Cardiac muscle cell (in vitro differentiated cells and primary cell): ENCODE measurements at regions not wholly inside any gene's neighbourhood (a gene's known extent, or its start where the extent isn't known, plus 50 kb on each side); places are given as distances from the start of the nearest gene placed in this dataset.
A peak's percentile ranks its signal among the peaks of the same experiment; 100 is the strongest.

Source experiments
- DNase-seq, 2 donors: peaks; one replicate each; pipeline versions ENCODE4 v3.0.0 to v3.0.0-alpha.2; 2010 to 2017; ENCODE audit warnings: low read depth in 1 of 2, low spot score in 1 of 2
- H3K27ac ChIP-seq: fragments of 200-600 bp; sonication (generic); 2 replicates; pipeline ENCODE4 v1.5.1; 2016
- H3K27me3 ChIP-seq: fragments of 200-600 bp; sonication (generic); 2 replicates; pipeline ENCODE4 v1.6.0; 2016; ENCODE audit warnings: control low read depth
- H3K36me3 ChIP-seq: fragments of 200-600 bp; sonication (generic); 2 replicates; pipeline ENCODE4 v1.5.1; 2016; ENCODE audit warnings: control low read depth
- H3K4me1 ChIP-seq: fragments of 200-600 bp; sonication (generic); 2 replicates; pipeline ENCODE4 v1.8.1; 2017; ENCODE audit warnings: low read depth, mild to moderate bottlenecking, mixed run types
- H3K4me3 ChIP-seq: fragments of 200-600 bp; sonication (generic); 2 replicates; pipeline ENCODE4 v1.5.1; 2016; ENCODE audit warnings: mild to moderate bottlenecking
- H3K9me3 ChIP-seq: fragments of 200-600 bp; sonication (generic); 2 replicates; pipeline ENCODE4 v1.5.1; 2017; ENCODE audit warnings: low read depth, mild to moderate bottlenecking, control low read depth
- CTCF ChIP-seq: IDR thresholded peaks from 2 replicates; pipeline ENCODE4 v1.5.1; 2012; ENCODE audit warnings: low read depth, mild to moderate bottlenecking, low read length

- TF ChIP-seq CTCF = peak; percentile 2
- Histone ChIP-seq H3K36me3 (no peaks in the 10 kb centered on the region), H3K27me3 (no peaks in the 10 kb centered on the region), H3K4me3 (no peak overlapping the region), H3K27ac (no peak overlapping the region), H3K4me1 (no peaks in the 10 kb centered on the region), H3K9me3 (no peaks in the 10 kb centered on the region)
- peak in 1 of 2 donors; percentile 3 for DNase-seq
These were observed 65.3 kb upstream of the MS4A8 start for GRCh38 chr11:60634126-60634525.

- DNase-seq = no peak
- Histone ChIP-seq H3K9me3 (no peaks in the 10 kb centered on the region), H3K4me1 (no peaks in the 10 kb centered on the region), H3K36me3 (no peaks in the 10 kb centered on the region), H3K4me3 (no peak overlapping the region), H3K27ac (no peak overlapping the region), H3K27me3 (no peaks in the 10 kb centered on the region)
- TF ChIP-seq CTCF = no peak
These were observed 57.5 kb upstream of the MS4A8 start for GRCh38 chr11:60641940-60642339.

GRCh38 chr11:60647087-60647486 is 52.3 kb upstream of the MS4A8 start:
- Histone ChIP-seq H3K4me3 (no peak overlapping the region), H3K36me3 (no peaks in the 10 kb centered on the region), H3K9me3 (no peaks in the 10 kb centered on the region), H3K27me3 (peaks cover 5% of the 10 kb centered on the region), H3K27ac (no peak overlapping the region), H3K4me1 (no peaks in the 10 kb centered on the region)
- TF ChIP-seq CTCF = no peak
- no peak for DNase-seq
